ENCODE measurements at regions not wholly inside any gene's neighbourhood (a gene's known extent, or its start where the extent isn't known, plus 50 kb on each side); places are given as distances from the start of the nearest gene placed in this dataset.

DNA sequence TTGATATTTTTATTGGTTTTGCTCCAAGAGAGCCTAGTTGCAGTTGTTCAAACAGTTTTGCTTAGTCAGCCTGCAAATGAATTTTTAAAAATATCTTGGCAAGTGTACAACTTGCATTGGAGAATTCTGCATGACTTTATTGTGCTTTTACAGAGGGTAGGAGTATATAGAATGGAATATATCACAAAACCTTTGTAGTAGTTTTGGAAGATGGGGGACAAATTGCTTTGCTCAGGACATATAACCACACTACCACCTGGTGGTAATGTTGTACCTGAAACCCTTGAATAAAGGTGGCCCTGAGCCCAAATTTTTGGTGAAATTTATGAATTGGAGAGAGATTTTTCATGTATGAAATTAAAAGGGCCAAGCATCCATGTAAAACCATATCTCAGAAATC is 645.2 kb downstream of the MED13L start:
- TF ChIP-seq EZH2phosphoT487 (IDR thresholded peaks at IDR 0.05; ENCODE audit: insufficient read depth, low read depth) (no peak), EZH2 (IDR thresholded peaks at IDR 0.05; ENCODE audit: insufficient read depth, poor library complexity, severe bottlenecking) (no peak)
- Histone ChIP-seq H3K79me2 (ENCODE audit: insufficient read depth) (no peaks in the 10 kb centered on the region), H2AFZ (no peak overlapping the region), H3K4me2 (ENCODE audit: unreplicated experiment) (no peak overlapping the region), H3K27me3 (replicated peaks; ENCODE audit: insufficient read depth) (no peaks in the 10 kb centered on the region), H3K4me3 (no peak overlapping the region), H3K36me3 (ENCODE audit: low read depth) (no peaks in the 10 kb centered on the region), H3K27ac (no peak overlapping the region), H3K4me1 (ENCODE audit: insufficient read depth) (no peaks in the 10 kb centered on the region), H3K9me2 (ENCODE audit: insufficient read depth) (no peaks in the 10 kb centered on the region), H3F3A (ENCODE audit: insufficient read depth) (no peaks in the 10 kb centered on the region), H4K20me1 (ENCODE audit: insufficient read depth) (no peaks in the 10 kb centered on the region), H3K9me3 (ENCODE audit: low read depth) (no peaks in the 10 kb centered on the region), H3K9ac (no peak overlapping the region)
- in situ Hi-C loops (cut with MboI) = no loop called here
- DNase-seq = peak; percentile 37

DNA sequence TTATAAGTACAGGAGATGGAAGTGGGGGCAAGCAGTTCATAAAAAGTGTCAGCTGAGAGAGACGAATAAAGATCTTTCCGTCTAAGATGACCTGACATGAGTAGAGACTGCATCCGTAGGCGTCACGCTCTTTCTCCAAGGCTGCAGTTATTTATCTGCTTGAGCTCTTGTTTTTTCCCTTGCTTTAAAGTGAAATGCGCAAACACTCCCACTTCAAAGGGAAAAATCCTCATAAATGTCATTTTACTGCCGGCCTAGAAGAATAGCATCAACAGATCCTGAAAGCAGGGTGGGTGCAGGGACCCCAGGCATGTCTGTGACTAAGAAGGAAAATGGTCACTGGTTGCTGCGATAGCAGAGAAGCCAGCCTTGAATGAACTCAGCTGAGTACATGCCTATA is 647.4 kb downstream of the MED13L start:
- TF ChIP-seq EZH2phosphoT487 (IDR thresholded peaks at IDR 0.05; ENCODE audit: insufficient read depth, low read depth) (no peak), EZH2 (IDR thresholded peaks at IDR 0.05; ENCODE audit: insufficient read depth, poor library complexity, severe bottlenecking) (no peak)
- Histone ChIP-seq H3K4me3 (no peak overlapping the region), H4K20me1 (ENCODE audit: insufficient read depth) (no peaks in the 10 kb centered on the region), H2AFZ (no peak overlapping the region), H3K27ac (no peak overlapping the region), H3K4me2 (ENCODE audit: unreplicated experiment) (no peak overlapping the region), H3K9ac (no peak overlapping the region), H3K27me3 (replicated peaks; ENCODE audit: insufficient read depth) (no peaks in the 10 kb centered on the region), H3K79me2 (ENCODE audit: insufficient read depth) (no peaks in the 10 kb centered on the region), H3K9me2 (ENCODE audit: insufficient read depth) (no peaks in the 10 kb centered on the region), H3F3A (ENCODE audit: insufficient read depth) (no peaks in the 10 kb centered on the region), H3K36me3 (ENCODE audit: low read depth) (no peaks in the 10 kb centered on the region), H3K4me1 (ENCODE audit: insufficient read depth) (no peaks in the 10 kb centered on the region), H3K9me3 (ENCODE audit: low read depth) (no peaks in the 10 kb centered on the region)
- in situ Hi-C loops (cut with MboI) = no loop called here
- DNase-seq = no peak
- WGBS, 2 experiments (ENCODE audit: low coverage in 1 of 2, low lambda C conversion rate in 2 of 2, missing lambda C conversion rate in 2 of 2) = 61 to 63% methylated on average over 8 of the region's 8 CpGs

- Histone ChIP-seq H3F3A (ENCODE audit: insufficient read depth) (no peaks in the 10 kb centered on the region), H3K36me3 (ENCODE audit: low read depth) (no peaks in the 10 kb centered on the region), H3K79me2 (ENCODE audit: insufficient read depth) (no peaks in the 10 kb centered on the region), H4K20me1 (ENCODE audit: insufficient read depth) (no peaks in the 10 kb centered on the region), H3K4me1 (ENCODE audit: insufficient read depth) (no peaks in the 10 kb centered on the region), H3K27ac (no peak overlapping the region), H3K9ac (no peak overlapping the region), H2AFZ (no peak overlapping the region), H3K4me3 (no peak overlapping the region), H3K9me2 (ENCODE audit: insufficient read depth) (no peaks in the 10 kb centered on the region), H3K27me3 (replicated peaks; ENCODE audit: insufficient read depth) (no peaks in the 10 kb centered on the region; the same call in 1 of the 2 replicates), H3K4me2 (ENCODE audit: unreplicated experiment) (no peak overlapping the region), H3K9me3 (ENCODE audit: low read depth) (no peaks in the 10 kb centered on the region)
- in situ Hi-C loops (cut with MboI) = no loop called here
- DNase-seq = no peak
- TF ChIP-seq EZH2phosphoT487 (IDR thresholded peaks at IDR 0.05; ENCODE audit: insufficient read depth, low read depth) (no peak), EZH2 (IDR thresholded peaks at IDR 0.05; ENCODE audit: insufficient read depth, poor library complexity, severe bottlenecking) (no peak)
- 40 to 43% methylated on average over 3 of the region's 3 CpGs for WGBS, 2 experiments (ENCODE audit: low coverage in 1 of 2, low lambda C conversion rate in 2 of 2, missing lambda C conversion rate in 2 of 2)
These were observed 651.3 kb downstream of the MED13L start for GRCh38 chr12:115626210-115626609.

DNA sequence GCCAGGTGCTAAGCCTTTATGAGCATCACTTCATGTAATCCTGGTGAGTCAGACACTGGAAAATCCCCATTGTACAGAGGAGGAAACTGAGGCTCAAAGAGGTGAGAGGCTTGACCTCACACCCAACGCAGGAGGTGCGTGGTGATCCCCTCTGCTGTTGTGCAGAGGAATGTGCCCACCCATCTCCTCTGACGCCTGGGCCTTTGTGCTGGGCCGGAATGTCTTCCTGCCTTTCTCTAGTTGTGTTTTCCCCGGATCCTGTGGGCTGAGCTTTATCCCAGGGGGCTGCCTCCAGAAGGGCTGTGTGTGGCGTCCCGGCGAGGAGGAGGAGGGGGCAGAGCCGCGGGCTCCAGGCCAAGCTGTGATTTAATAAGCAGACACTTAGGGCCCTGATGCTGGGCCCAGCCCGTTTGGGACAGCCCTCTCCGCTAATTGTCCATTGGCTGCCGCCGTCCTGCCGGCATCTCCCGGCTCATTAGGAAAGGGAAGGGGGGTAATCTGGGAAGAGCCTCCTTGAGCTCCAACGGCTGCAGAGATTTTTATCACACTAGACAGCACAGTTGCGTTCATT is 653.6 kb downstream of the MED13L start:
- Histone ChIP-seq H3K9ac (no peak overlapping the region), H3F3A (ENCODE audit: insufficient read depth) (no peaks in the 10 kb centered on the region), H3K4me2 (ENCODE audit: unreplicated experiment) (no peak overlapping the region), H3K36me3 (ENCODE audit: low read depth) (no peaks in the 10 kb centered on the region), H3K27ac (no peak overlapping the region), H3K9me2 (ENCODE audit: insufficient read depth) (no peaks in the 10 kb centered on the region), H3K9me3 (ENCODE audit: low read depth) (no peaks in the 10 kb centered on the region), H2AFZ (no peak overlapping the region), H3K4me1 (ENCODE audit: insufficient read depth) (no peaks in the 10 kb centered on the region), H4K20me1 (ENCODE audit: insufficient read depth) (no peaks in the 10 kb centered on the region), H3K27me3 (replicated peaks; ENCODE audit: insufficient read depth) (no peaks in the 10 kb centered on the region; the same call in 1 of the 2 replicates), H3K79me2 (ENCODE audit: insufficient read depth) (no peaks in the 10 kb centered on the region), H3K4me3 (no peak overlapping the region)
- in situ Hi-C loops (cut with MboI) = no loop called here
- TF ChIP-seq EZH2phosphoT487 (IDR thresholded peaks at IDR 0.05; ENCODE audit: insufficient read depth, low read depth) = no peak
- TF ChIP-seq EZH2 (IDR thresholded peaks at IDR 0.05; ENCODE audit: insufficient read depth, poor library complexity, severe bottlenecking) = no peak
- no peak for DNase-seq
- 38 to 43% methylated on average over 18 of the region's 18 CpGs for WGBS, 2 experiments (ENCODE audit: low coverage in 1 of 2, low lambda C conversion rate in 2 of 2, missing lambda C conversion rate in 2 of 2)

GRCh38 chr12:115623275-115623674 is 654.2 kb downstream of the MED13L start:
- no peaks in the 10 kb centered on the region for H3F3A ChIP-seq (ENCODE audit: insufficient read depth)
- WGBS, 2 experiments (ENCODE audit: low coverage in 1 of 2, low lambda C conversion rate in 2 of 2, missing lambda C conversion rate in 2 of 2) = 64 to 69% methylated on average over 5 of the region's 5 CpGs
- no peak for DNase-seq
- no peak for TF ChIP-seq EZH2phosphoT487 (IDR thresholded peaks at IDR 0.05; ENCODE audit: insufficient read depth, low read depth)
- no peak for TF ChIP-seq EZH2 (IDR thresholded peaks at IDR 0.05; ENCODE audit: insufficient read depth, poor library complexity, severe bottlenecking)
- no peak overlapping the region for H3K4me2 ChIP-seq (ENCODE audit: unreplicated experiment)
- H3K9me3 ChIP-seq (ENCODE audit: low read depth) = no peaks in the 10 kb centered on the region
- H2AFZ ChIP-seq = no peak overlapping the region
- no peaks in the 10 kb centered on the region for H3K4me1 ChIP-seq (ENCODE audit: insufficient read depth)
- no peaks in the 10 kb centered on the region; the same call in 1 of the 2 replicates for H3K27me3 ChIP-seq (replicated peaks; ENCODE audit: insufficient read depth)
- no peaks in the 10 kb centered on the region for H4K20me1 ChIP-seq (ENCODE audit: insufficient read depth)
- H3K9ac ChIP-seq = no peak overlapping the region
- no peaks in the 10 kb centered on the region for H3K36me3 ChIP-seq (ENCODE audit: low read depth)
- in situ Hi-C loops (cut with MboI) = no loop called here
- no peaks in the 10 kb centered on the region for H3K9me2 ChIP-seq (ENCODE audit: insufficient read depth)
- no peak overlapping the region for H3K4me3 ChIP-seq
- no peak overlapping the region for H3K27ac ChIP-seq
- H3K79me2 ChIP-seq (ENCODE audit: insufficient read depth) = no peaks in the 10 kb centered on the region

All from GM23248 (cell line).